Stimulated activated CD4-positive, alpha-beta T cell treated with anti-CD3 and anti-CD28 coated beads, Interleukin-15, amount 100 ng/mL, for 48 hours (primary cell): ENCODE measurements at regions not wholly inside any gene's neighbourhood (a gene's known extent, or its start where the extent isn't known, plus 50 kb on each side); places are given as distances from the start of the nearest gene placed in this dataset.

ENCODE experiments used
- DNase-seq, 2 donors: peaks; one replicate each; pipeline ENCODE4 v3.0.0-alpha.2; 2020; ENCODE audit warnings: low read depth in 2 of 2

- DNase-seq, result no peak
Measured at GRCh38 chr5:17891881-17892280, 257.6 kb downstream of the TAF11L14 start.

DNA sequence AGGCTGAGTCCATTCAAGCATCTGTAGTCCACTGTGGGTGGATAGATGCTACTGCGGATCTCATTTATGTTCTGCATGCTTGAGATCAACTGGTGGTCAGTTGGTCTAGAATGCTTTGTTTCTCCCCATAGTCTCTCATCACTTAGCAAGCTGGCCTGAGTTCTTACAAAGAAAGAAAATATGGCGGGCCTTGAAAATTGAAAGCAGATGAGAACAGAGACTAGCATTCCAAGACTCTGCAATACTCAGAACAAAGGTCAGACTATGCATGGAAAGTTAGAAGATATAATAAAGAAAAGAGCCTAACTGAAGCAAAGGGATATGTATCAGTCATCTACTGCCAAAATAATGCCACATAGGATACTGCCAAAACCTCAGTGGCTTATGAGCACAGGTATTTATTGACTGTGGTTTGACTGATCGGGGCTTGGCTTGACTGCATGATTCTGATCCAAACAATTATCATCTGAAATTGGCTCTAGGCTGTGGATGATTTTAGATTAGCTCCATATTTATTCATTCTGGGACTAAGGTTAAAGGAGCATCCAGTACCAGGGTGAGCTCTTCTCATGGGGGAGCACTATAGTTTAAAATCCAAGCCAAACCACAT, 258.9 kb downstream of the TAF11L14 start:
- DNase-seq, result no peak

GRCh38 chr5:17895288-17896033, 261.2 kb downstream of the TAF11L14 start:
- no peak for DNase-seq

DNA sequence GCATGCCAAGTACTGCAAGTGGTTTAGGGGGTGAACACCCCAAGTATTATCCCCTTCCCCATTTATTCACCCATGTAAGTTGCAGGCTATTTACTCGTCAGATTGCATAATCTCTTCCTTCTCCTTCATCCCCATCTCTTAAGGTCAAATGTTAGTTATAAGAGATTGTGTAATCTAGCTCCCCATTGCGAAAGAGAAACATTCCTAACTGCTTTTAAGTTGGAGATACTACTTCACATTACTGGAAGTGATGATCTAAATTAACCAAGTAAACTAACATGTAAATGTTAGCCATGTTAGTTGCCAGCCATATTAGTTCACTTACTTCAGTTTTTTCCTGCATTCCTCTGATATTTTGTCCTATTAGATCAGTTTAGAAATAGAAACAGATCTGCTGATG, 262.3 kb downstream of the TAF11L14 start:
- no peak for DNase-seq

DNA sequence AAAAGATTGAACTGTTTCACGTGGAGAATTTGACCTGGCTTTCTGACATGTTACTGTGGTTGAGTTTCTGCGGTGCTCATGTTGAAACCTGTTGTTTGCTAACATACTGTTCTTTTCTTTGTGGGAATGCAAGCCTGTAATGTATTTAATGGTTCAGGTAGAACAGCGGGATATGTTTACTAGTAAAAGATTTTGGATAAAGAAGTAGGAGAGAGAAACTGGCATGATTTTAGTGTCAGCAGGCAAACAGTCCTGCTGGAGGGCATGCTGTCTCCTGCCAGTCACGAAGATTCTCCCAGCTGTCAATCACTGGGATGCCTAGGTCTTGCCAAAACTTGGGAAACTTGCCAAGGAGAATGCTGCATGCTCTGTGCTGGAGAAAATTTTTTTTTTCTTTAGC, 263.5 kb downstream of the TAF11L14 start:
- no peak for DNase-seq

GRCh38 chr5:17898766-17899165, 264.5 kb downstream of the TAF11L14 start:
- DNase-seq, result no peak

- no peak for DNase-seq
Measured at GRCh38 chr5:17907094-17907493, 272.8 kb downstream of the TAF11L14 start.

DNA sequence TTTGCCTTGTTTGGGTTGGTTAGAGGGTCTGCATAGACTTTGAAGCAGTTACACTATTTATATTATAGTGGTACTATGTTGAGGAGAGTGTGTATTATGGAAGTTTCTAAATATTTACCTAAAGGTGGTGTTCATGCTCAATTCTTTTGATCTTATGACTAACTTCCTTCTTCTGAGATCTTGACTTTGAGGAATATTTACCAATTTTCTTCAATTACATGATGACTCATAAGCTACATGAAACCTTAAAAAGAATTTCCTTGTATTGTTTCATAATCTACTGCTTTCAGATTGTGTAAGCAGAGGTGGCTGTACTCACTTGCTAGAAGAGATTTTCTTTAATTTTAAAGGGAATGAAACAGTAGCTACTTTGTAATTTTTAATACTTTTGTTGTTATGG, 276.1 kb downstream of the TAF11L14 start:
- no peak for DNase-seq

DNA sequence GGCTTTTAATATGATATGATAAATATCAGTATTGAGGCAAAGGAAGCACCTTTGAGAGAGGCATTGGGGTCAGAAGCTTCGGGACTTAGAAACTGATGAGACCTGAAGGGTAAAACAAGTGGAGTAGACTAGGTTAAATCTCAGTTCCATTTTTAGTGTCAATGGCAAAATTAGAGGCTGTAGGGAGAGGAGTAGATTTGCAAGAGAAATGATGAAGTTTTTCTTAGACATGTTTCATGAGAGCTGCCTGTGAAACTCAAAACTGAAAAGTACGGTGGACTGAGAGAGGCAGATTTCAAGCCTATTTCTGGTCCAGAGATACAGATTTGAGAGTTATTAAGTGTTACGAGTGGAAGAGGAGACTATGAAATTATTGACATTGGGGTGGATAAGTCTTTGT, 278.5 kb downstream of the TAF11L14 start:
- no peak for DNase-seq

DNA sequence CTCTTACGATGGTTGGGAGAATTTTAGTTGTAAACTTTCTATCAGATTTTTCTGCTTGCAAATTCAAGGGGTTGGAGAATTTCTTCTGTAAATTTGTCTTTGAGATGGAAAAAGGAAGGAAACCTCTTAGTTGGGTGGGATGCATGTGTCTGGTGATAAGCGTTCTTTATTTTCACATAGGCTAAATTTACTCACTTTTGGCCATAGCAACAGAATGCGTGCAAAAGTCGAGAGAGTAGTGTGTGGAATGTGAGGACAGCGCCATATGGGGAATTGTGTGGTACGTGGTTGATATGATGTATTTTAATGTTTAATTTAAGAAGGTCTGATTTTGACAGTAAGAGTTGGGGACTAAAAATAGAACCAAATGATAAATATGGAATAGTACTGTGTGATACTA, 282.2 kb downstream of the TAF11L14 start:
- no peak for DNase-seq

DNA sequence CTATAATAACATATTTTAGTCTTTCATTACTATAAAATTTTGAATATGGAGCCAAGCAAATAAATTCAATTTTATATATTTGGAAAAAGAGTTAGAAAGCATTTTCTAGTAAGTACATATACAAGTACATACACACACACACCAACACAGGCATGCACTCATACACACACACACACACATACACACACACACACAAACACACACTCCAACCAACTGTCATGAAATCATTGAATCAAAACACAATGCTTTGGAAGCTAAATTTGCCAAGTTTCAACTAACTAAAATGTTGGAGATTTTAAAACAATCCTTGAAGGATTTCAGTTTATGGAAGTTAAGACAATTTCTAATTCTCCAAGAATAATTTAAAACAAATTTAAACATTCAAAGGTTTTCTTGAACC, 283.2 kb downstream of the TAF11L14 start:
- DNase-seq, result no peak

GRCh38 chr5:17918373-17919104, 284.3 kb downstream of the TAF11L14 start:
- DNase-seq, result no peak

DNA sequence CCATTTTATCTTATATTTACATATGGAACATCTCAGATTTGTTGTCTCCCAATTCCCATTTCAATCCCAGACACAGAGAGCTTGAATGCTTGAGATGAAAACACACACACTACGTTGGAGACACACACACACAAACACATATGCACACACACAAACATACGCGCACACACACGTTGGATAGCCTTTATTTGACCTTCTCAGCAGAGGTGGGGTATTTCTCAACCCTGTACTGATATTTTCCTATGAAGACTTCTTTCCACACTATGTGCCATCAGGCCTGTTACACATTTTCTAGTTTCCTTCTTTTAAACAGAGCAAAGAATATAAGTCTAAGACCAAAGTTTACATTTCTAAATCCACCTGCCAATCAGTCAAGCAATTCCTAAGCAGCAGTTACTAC, 291.0 kb downstream of the TAF11L14 start:
- no peak for DNase-seq

- no peak for DNase-seq
Measured at GRCh38 chr5:17928581-17928981, 294.3 kb downstream of the TAF11L14 start.

DNA sequence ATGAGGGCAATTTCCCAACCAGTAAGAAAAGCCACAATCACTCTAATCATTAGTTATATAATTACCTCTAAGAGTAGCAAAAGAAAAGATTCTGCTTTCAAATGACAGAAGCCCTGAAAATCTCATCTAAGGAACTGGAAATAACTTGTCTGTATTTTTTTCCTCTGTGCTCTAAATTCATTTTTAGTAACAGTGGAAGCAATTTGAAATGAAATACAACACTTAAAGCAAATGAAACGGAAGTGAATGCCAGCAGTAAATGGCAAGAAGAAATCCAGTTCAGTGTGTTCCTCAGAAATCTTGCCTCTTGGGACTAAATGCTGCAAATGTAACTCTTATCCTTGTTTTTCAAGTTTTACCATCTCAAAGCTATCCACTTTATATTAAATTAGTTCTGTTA, 294.9 kb downstream of the TAF11L14 start:
- no peak for DNase-seq

DNA sequence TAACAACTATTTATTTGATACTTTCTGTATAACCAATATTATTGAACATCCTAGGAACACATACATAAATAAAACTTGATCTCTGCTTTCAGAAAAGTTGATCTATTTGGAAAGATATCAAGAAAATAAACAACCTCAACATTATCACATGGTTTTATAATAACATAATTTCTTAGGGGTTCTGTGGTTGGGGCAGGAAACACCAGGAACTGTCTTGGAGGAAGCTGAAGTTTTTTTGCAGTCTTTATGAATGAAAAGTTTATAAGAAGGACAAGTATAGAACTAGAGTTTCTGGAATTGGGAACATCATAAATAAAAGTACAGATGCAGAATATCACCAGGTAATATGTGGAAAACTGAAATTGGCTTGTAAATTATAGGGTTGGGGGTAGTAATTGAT, 296.1 kb downstream of the TAF11L14 start:
- DNase-seq, result no peak

GRCh38 chr5:17944046-17944445, 309.8 kb downstream of the TAF11L14 start:
- no peak for DNase-seq

- no peak for DNase-seq
Measured at GRCh38 chr5:17947029-17947428, 312.8 kb downstream of the TAF11L14 start.

DNA sequence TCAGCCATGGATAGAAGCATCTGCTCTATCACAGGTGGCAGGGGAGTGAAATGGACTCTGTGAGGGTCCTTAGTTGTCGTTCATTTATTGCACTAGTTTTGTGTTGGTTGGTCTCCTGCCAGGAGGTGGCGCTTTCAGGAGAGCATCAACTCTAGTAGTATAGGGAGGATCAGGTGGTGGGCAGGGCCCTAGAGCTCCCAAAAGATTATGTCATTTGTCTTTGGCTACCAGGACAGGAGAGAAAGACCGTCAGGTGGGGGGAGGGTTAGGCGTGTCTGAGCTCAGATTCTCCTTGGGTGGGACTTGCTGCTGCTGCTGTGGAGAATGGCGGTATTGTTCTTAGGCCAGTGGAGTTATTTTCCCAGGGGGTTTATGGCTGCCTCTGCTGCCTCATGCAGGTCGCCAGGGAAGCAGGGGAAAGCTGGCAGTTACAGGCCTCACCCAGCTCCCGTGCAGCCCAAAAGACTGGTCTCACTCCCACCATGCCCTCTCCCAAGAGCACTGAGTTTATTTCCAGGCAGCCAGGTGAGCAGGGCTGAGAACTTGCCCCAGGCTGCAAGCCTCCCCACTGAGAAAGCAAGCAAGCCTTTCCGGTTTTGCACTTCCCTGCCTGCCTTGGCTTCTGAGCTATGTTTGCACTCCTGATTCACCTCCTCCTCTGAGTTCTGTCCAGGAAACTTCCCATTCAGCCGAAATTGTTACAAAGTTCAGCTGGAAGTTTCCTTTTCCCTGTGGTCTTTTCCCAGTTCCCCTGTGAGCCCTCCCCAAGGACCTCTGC, 317.3 kb downstream of the TAF11L14 start:
- no peak for DNase-seq

DNA sequence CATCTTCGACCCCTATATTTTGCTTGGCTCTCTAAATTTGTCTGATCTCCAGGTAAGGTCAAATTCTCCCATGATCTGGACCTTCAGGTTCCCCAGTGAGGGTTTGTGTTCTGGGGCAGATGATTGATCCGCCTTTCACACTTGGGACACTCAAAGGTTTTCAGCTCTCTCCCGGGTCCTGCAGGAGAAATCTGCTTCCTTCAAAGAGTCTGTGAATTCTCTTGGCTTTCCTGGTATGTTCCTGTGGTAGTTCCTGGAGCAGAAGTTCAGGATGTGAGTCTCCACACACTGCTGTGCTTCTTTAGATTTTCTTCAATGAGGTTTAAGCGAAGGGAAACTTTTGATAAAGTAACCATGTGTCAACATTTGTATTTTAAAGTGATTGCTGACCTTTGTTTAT, 318.0 kb downstream of the TAF11L14 start:
- DNase-seq, result no peak

DNA sequence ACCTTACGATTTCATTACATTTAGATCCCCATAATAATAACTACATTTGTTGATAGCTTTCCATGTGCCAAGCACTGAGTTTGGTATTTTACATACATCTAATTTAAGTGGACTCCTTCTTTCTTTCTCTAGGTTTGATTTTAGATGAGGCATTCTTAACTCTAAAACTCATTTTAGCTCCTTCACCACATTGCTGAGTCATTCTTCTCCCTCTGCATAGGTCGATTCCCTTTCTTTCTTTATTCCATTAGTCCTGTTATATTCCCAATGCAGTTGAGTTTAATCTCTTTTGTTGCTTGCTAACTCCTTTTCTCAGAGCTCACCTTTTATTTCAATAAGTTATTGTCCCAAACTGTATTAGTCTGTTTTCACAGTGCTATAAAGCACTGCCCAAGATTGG, 329.8 kb downstream of the TAF11L14 start:
- no peak for DNase-seq
